ENCODE measurements at regions not wholly inside any gene's neighbourhood (a gene's known extent, or its start where the extent isn't known, plus 50 kb on each side); places are given as distances from the start of the nearest gene placed in this dataset.

- H3K4me3 ChIP-seq (ENCODE audit: control insufficient read depth, low read depth, low read length): no peak overlapping the region
- TF ChIP-seq CTCF (IDR thresholded peaks at IDR 0.05; ENCODE audit: control insufficient read depth, insufficient read depth, low read depth, low read length, missing control alignments): no peak
- no peak for DNase-seq (ENCODE audit: low read depth)
These were observed 102.1 kb upstream of the EDNRA start for GRCh38 chr4:147378780-147379179.

GRCh38 chr4:147381749-147382148, 99.1 kb upstream of the EDNRA start:
- no peak for DNase-seq (ENCODE audit: low read depth)
- TF ChIP-seq CTCF (IDR thresholded peaks at IDR 0.05; ENCODE audit: control insufficient read depth, insufficient read depth, low read depth, low read length, missing control alignments): no peak
- H3K4me3 ChIP-seq (ENCODE audit: control insufficient read depth, low read depth, low read length): no peak overlapping the region

GRCh38 chr4:147388018-147388417, 92.9 kb upstream of the EDNRA start:
- TF ChIP-seq CTCF (IDR thresholded peaks at IDR 0.05; ENCODE audit: control insufficient read depth, insufficient read depth, low read depth, low read length, missing control alignments): no peak
- no peak for DNase-seq (ENCODE audit: low read depth)
- no peak overlapping the region for H3K4me3 ChIP-seq (ENCODE audit: control insufficient read depth, low read depth, low read length)

- no peak for DNase-seq (ENCODE audit: low read depth)
- no peak for TF ChIP-seq CTCF (IDR thresholded peaks at IDR 0.05; ENCODE audit: control insufficient read depth, insufficient read depth, low read depth, low read length, missing control alignments)
- no peak overlapping the region for H3K4me3 ChIP-seq (ENCODE audit: control insufficient read depth, low read depth, low read length)
These were observed 84.8 kb upstream of the EDNRA start for GRCh38 chr4:147396105-147396504.

GRCh38 chr4:147398556-147398955, 82.3 kb upstream of the EDNRA start:
- no peak for DNase-seq (ENCODE audit: low read depth)
- no peak overlapping the region for H3K4me3 ChIP-seq (ENCODE audit: control insufficient read depth, low read depth, low read length)
- no peak for TF ChIP-seq CTCF (IDR thresholded peaks at IDR 0.05; ENCODE audit: control insufficient read depth, insufficient read depth, low read depth, low read length, missing control alignments)

GRCh38 chr4:147400721-147401120, 80.2 kb upstream of the EDNRA start:
- DNase-seq (ENCODE audit: low read depth): no peak
- no peak for TF ChIP-seq CTCF (IDR thresholded peaks at IDR 0.05; ENCODE audit: control insufficient read depth, insufficient read depth, low read depth, low read length, missing control alignments)

GRCh38 chr4:147401221-147401620, 79.7 kb upstream of the EDNRA start:
- no peak for DNase-seq (ENCODE audit: low read depth)
- no peak for TF ChIP-seq CTCF (IDR thresholded peaks at IDR 0.05; ENCODE audit: control insufficient read depth, insufficient read depth, low read depth, low read length, missing control alignments)
- H3K4me3 ChIP-seq (ENCODE audit: control insufficient read depth, low read depth, low read length): no peak overlapping the region

More at GRCh38 chr4:147400721-147401120, 80.2 kb upstream of the EDNRA start:
- no peak overlapping the region for H3K4me3 ChIP-seq (ENCODE audit: control insufficient read depth, low read depth, low read length)

All from AG09309 (cell line).